SK-N-SH (cell line): ENCODE measurements at regions not wholly inside any gene's neighbourhood (a gene's known extent, or its start where the extent isn't known, plus 50 kb on each side); places are given as distances from the start of the nearest gene placed in this dataset.
"Not testable (repeated sequence)": the region's sequence is repeated elsewhere in the genome, so short reads cannot be mapped to it uniquely, and the experiment has no call there.

Experiments
- CTCF ChIA-PET: fragments of 300-600, 350-600 bp; formaldehyde crosslinking; extraction: SDS; loops from one replicate; lab custom pipeline; 2021; lab: Yijun Ruan, JAX
- POLR2A ChIA-PET: fragments of 350-600 bp; sonication (Branson Sonifier 250); formaldehyde crosslinking; extraction: SDS; loops from one replicate; lab custom pipeline; 2020; ENCODE audit warnings: antibody characterized with exemption, inconsistent platforms; lab: Yijun Ruan, JAX
- DNase-seq: peaks from one replicate; pipeline ENCODE4 v3.0.0; 2012
- H2AFZ ChIP-seq: fragments of 200-600 bp; sonication (generic); 2 replicates; pipeline ENCODE4 v1.8.1; 2016; ENCODE audit warnings: antibody characterized with exemption, mild to moderate bottlenecking, low read depth
- H3F3A ChIP-seq: fragments of 200-600 bp; sonication (generic); replicated peaks from 2 replicates; pipeline ENCODE3; 2016; ENCODE audit warnings: antibody characterized with exemption, mild to moderate bottlenecking; ENCODE audit not compliant: insufficient read depth
- H3K27ac ChIP-seq, 2 experiments: fragments of 200-500 bp in 1 of 2; fragments of 200-600 bp in 1 of 2; sonication (Bioruptor generic) in 1 of 2; sonication (generic), shearing (Covaris generic) in 1 of 2; 2 replicates each; pipeline versions ENCODE4 v1.5.1 to v1.6.1; 2014 to 2016; ENCODE audit warnings: low read depth in 2 of 2, inconsistent platforms in 1 of 2, low read length in 1 of 2, mild to moderate bottlenecking in 1 of 2, mixed read lengths in 1 of 2
- H3K27me3 ChIP-seq: fragments of 200-600 bp; sonication (generic), shearing (Covaris generic); 2 replicates; pipeline ENCODE4 v1.6.1; 2016; ENCODE audit warnings: mixed run types; ENCODE audit not compliant: insufficient read depth
- H3K36me3 ChIP-seq, 2 experiments: fragments of 200-500 bp in 1 of 2; fragments of 200-600 bp in 1 of 2; sonication (Bioruptor generic) in 1 of 2; sonication (generic) in 1 of 2; replicated peaks in 1 of 2; 2 replicates each; pipeline versions ENCODE3 to v1.5.1; 2014 to 2016; ENCODE audit warnings: low read length in 1 of 2, mild to moderate bottlenecking in 1 of 2; ENCODE audit not compliant: insufficient read depth in 2 of 2, control insufficient read depth in 1 of 2
- H3K4me1 ChIP-seq, 2 experiments: fragments of 200-500 bp in 1 of 2; fragments of 200-600 bp in 1 of 2; sonication (Bioruptor generic) in 1 of 2; sonication (generic), shearing (Covaris generic) in 1 of 2; 2 replicates each; pipeline versions ENCODE4 v1.5.1 to v1.6.1; 2014 to 2016; ENCODE audit warnings: low read depth in 1 of 2, low read length in 1 of 2, mixed run types in 1 of 2; ENCODE audit not compliant: insufficient read depth in 2 of 2, control insufficient read depth in 1 of 2
- H3K4me2 ChIP-seq: fragments of 200-600 bp; sonication (generic), shearing (Covaris generic); 2 replicates; pipeline ENCODE4 v1.6.1; 2017; ENCODE audit warnings: mixed run types
- H3K4me3 ChIP-seq, 2 experiments: fragments of 200-500 bp in 1 of 2; fragments of 200-600 bp in 1 of 2; sonication (Bioruptor generic) in 1 of 2; sonication (generic), shearing (Covaris generic) in 1 of 2; 2 replicates each; pipeline versions ENCODE4 v1.5.1 to v1.8.1; 2014 to 2016; ENCODE audit warnings: low read depth in 2 of 2, inconsistent platforms in 1 of 2, low read length in 1 of 2, mild to moderate bottlenecking in 1 of 2, mixed read lengths in 1 of 2, moderate library complexity in 1 of 2
- H3K79me2 ChIP-seq: fragments of 200-600 bp; sonication (generic); 2 replicates; pipeline ENCODE4 v1.8.1; 2017; ENCODE audit warnings: mild to moderate bottlenecking; ENCODE audit not compliant: insufficient read depth
- H3K9ac ChIP-seq: fragments of 200-600 bp; sonication (generic); 2 replicates; pipeline ENCODE4 v1.6.1; 2017; ENCODE audit warnings: mixed run types
- H3K9me2 ChIP-seq: fragments of 200-600 bp; sonication (generic); 2 replicates; pipeline ENCODE4 v1.6.1; 2017; ENCODE audit warnings: mixed run types
- H3K9me3 ChIP-seq: fragments of 200-600 bp; sonication (generic); 2 replicates; pipeline ENCODE4 v1.6.1; 2017; ENCODE audit warnings: mixed run types, mild to moderate bottlenecking, moderate library complexity
- H4K20me1 ChIP-seq: fragments of 200-600 bp; sonication (generic); 2 replicates; pipeline ENCODE4 v1.6.1; 2017; ENCODE audit warnings: mild to moderate bottlenecking, mixed run types; ENCODE audit not compliant: insufficient read depth
- ELF1 ChIP-seq: IDR thresholded peaks from 2 replicates; pipeline ENCODE4 v1.4.0; 2012
- EP300 ChIP-seq, 2 experiments: IDR thresholded peaks; 2 replicates each; pipeline versions ENCODE4 v1.4.0 to v1.6.1; 2012; ENCODE audit warnings: borderline replicate concordance in 1 of 2, low read depth in 1 of 2, low read length in 1 of 2
- FOSL2 ChIP-seq: IDR thresholded peaks from 2 replicates; pipeline ENCODE4 v1.4.0; 2012; ENCODE audit warnings: low read depth, mild to moderate bottlenecking, moderate library complexity, borderline replicate concordance
- FOXM1 ChIP-seq: IDR thresholded peaks from 2 replicates; pipeline ENCODE4 v1.4.0; 2012; ENCODE audit warnings: low read depth, mild to moderate bottlenecking
- GABPA ChIP-seq: IDR thresholded peaks from 2 replicates; pipeline ENCODE4 v1.4.0; 2012; ENCODE audit warnings: low read depth, mild to moderate bottlenecking
- MAX ChIP-seq: IDR thresholded peaks from 2 replicates; pipeline ENCODE4 v1.4.0; 2012; ENCODE audit warnings: low read depth
- MEF2A ChIP-seq: IDR thresholded peaks from 2 replicates; pipeline ENCODE4 v1.4.0; 2012; ENCODE audit warnings: low read depth, borderline replicate concordance
- MXI1 ChIP-seq: IDR thresholded peaks from 2 replicates; pipeline ENCODE4 v1.6.1; 2012; ENCODE audit warnings: mild to moderate bottlenecking, low read depth, low read length, improper control_type of control experiment
- NFIC ChIP-seq: IDR thresholded peaks from 2 replicates; pipeline ENCODE4 v1.4.0; 2012; ENCODE audit warnings: borderline replicate concordance
- NRF1 ChIP-seq: IDR thresholded peaks from 2 replicates; pipeline ENCODE4 v1.6.1; 2012; ENCODE audit warnings: low read depth, mild to moderate bottlenecking, low read length
- RXRA ChIP-seq: IDR thresholded peaks from 2 replicates; pipeline ENCODE4 v1.4.0; 2012; ENCODE audit warnings: low read depth, mild to moderate bottlenecking, borderline replicate concordance
- TAF1 ChIP-seq: IDR thresholded peaks from 2 replicates; pipeline ENCODE4 v1.6.1; 2012; ENCODE audit warnings: low read depth, mild to moderate bottlenecking, low read length, moderate library complexity, borderline replicate concordance
- TCF12 ChIP-seq: IDR thresholded peaks from 2 replicates; pipeline ENCODE4 v1.4.0; 2012
- YY1 ChIP-seq: IDR thresholded peaks from 2 replicates; pipeline ENCODE4 v1.4.0; 2012; ENCODE audit warnings: low read depth, mild to moderate bottlenecking
- ZBTB33 ChIP-seq: IDR thresholded peaks from 2 replicates; pipeline ENCODE4 v1.4.0; 2012; ENCODE audit warnings: low read depth, borderline replicate concordance
- WGBS: methylation state at CpG from one replicate; pipeline ENCODE4 v1.1.6; 2017; ENCODE audit warnings: low lambda C conversion rate; 5-methylcytosine and 5-hydroxymethylcytosine counted together
- TF ChIP-seq, protein P1 (sequence below): fragments of 150-350 bp; IDR thresholded peaks from 2 replicates; pipeline ENCODE4 v1.6.1; 2016; ENCODE audit warnings: mild to moderate bottlenecking, low read depth, low read length
- TF ChIP-seq, protein P2 (sequence below): IDR thresholded peaks from 2 replicates; pipeline ENCODE4; 2012
- TF ChIP-seq, protein P3 (sequence below): fragments of 150-350 bp; IDR thresholded peaks from 2 replicates; pipeline ENCODE4 v1.6.1; 2017; ENCODE audit warnings: antibody characterized with exemption, low read length, low read depth, borderline replicate concordance

DNA sequence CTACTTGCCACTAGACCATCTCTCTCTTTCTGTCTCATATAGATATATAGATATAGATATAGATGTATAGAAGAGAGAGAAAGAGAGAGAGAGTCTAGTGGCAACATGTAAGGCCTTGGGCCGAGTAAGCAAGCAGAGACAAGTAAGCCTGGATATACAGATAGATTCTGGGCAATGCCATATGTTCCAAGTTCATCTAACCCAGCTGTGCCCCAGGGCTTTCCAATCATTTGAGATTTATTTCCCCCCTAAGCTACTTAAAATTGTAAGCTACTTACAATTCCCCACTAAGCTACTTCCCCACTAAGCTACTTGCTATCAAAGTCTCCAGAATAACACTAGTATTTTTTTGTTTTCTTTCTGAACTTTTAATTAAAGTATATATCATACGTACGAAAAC lies 1094.1 kb downstream of the DNAJB9 start:
- Histone ChIP-seq H3K36me3 (no peaks in the 10 kb centered on the region), H3K9me2 (no peaks in the 10 kb centered on the region), H3K27ac (no peak overlapping the region), H3K4me1 (peaks cover 0 to 3% of the 10 kb centered on the region in 2 experiments; a peak in 1 of 4 replicates), H3K4me2 (no peak overlapping the region), H3K27me3 (no peaks in the 10 kb centered on the region), H3K9me3 (peaks cover 6% of the 10 kb centered on the region; the same call in 1 of the 2 replicates), H3F3A (no peaks in the 10 kb centered on the region), H3K4me3 (no peak overlapping the region), H2AFZ (no peak overlapping the region), H3K9ac (no peak overlapping the region), H4K20me1 (no peaks in the 10 kb centered on the region), H3K79me2 (no peaks in the 10 kb centered on the region)
- no peak for DNase-seq
- no peak for TF ChIP-seq ELF1
- TF ChIP-seq TCF12, result no peak
- no peak for TF ChIP-seq MAX
- no peak for TF ChIP-seq MXI1
- no peak for TF ChIP-seq TAF1
- TF ChIP-seq, protein P1, sequence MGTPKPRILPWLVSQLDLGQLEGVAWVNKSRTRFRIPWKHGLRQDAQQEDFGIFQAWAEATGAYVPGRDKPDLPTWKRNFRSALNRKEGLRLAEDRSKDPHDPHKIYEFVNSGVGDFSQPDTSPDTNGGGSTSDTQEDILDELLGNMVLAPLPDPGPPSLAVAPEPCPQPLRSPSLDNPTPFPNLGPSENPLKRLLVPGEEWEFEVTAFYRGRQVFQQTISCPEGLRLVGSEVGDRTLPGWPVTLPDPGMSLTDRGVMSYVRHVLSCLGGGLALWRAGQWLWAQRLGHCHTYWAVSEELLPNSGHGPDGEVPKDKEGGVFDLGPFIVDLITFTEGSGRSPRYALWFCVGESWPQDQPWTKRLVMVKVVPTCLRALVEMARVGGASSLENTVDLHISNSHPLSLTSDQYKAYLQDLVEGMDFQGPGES, result no peak
- no peak for TF ChIP-seq GABPA
- no peak for TF ChIP-seq FOXM1
- TF ChIP-seq ZBTB33, result no peak
- no peak for TF ChIP-seq RXRA
- TF ChIP-seq NRF1, result no peak
- no peak for TF ChIP-seq EP300 (IDR thresholded peaks at IDR 0.05; ENCODE audit: borderline replicate concordance in 1 of 2, low read depth in 1 of 2, low read length in 1 of 2)
- no peak for TF ChIP-seq FOSL2
- TF ChIP-seq YY1, result no peak
- TF ChIP-seq, protein P2, sequence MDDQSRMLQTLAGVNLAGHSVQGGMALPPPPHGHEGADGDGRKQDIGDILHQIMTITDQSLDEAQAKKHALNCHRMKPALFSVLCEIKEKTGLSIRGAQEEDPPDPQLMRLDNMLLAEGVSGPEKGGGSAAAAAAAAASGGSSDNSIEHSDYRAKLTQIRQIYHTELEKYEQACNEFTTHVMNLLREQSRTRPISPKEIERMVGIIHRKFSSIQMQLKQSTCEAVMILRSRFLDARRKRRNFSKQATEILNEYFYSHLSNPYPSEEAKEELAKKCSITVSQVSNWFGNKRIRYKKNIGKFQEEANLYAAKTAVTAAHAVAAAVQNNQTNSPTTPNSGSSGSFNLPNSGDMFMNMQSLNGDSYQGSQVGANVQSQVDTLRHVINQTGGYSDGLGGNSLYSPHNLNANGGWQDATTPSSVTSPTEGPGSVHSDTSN, result no peak
- no peak for TF ChIP-seq NFIC
- TF ChIP-seq, protein P3, sequence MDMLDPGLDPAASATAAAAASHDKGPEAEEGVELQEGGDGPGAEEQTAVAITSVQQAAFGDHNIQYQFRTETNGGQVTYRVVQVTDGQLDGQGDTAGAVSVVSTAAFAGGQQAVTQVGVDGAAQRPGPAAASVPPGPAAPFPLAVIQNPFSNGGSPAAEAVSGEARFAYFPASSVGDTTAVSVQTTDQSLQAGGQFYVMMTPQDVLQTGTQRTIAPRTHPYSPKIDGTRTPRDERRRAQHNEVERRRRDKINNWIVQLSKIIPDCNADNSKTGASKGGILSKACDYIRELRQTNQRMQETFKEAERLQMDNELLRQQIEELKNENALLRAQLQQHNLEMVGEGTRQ, result no peak
- no peak for TF ChIP-seq MEF2A
- CTCF ChIA-PET, result interaction anchor here (0.8 kb wide), 1 partner anchor 9 kb away, joined by 3 read pairs; no protein-coding TSS in a partner anchor
- POLR2A ChIA-PET, result no interaction called here
- WGBS, result 44% methylated on average over 3 of the region's 3 CpGs

DNA sequence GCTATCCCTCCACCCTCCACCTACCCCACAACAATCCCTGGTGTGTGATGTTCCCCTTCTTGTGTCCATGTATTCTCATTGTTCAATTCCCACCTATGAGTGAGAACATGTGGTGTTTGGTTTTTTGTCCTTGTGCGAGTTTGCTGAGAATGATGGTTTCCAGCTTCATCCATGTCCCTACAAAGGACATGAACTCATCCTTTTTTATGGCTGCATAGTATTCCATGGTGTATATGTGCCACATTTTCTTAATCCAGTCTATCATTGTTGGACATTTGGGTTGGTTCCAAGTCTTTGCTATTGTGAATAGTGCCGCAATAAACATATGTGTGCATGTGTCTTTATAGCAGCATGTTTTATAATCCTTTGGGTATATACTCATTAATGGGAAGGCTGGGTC lies 1117.6 kb downstream of the DNAJB9 start:
- peaks cover 15% of the 10 kb centered on the region; the same call in 1 of the 2 replicates for H3K9me3 ChIP-seq
- H3K4me3 ChIP-seq, H3K4me1 ChIP-seq, H3K4me2 ChIP-seq, POLR2A ChIA-PET, H2AFZ ChIP-seq, H3K36me3 ChIP-seq, DNase-seq, H3K9me2 ChIP-seq, H3K27ac ChIP-seq, H3K79me2 ChIP-seq, CTCF ChIA-PET, H4K20me1 ChIP-seq, H3F3A ChIP-seq, H3K9ac ChIP-seq, H3K27me3 ChIP-seq: not testable (repeated sequence)
- 54% methylated on average over 2 of the region's 2 CpGs for WGBS

DNA sequence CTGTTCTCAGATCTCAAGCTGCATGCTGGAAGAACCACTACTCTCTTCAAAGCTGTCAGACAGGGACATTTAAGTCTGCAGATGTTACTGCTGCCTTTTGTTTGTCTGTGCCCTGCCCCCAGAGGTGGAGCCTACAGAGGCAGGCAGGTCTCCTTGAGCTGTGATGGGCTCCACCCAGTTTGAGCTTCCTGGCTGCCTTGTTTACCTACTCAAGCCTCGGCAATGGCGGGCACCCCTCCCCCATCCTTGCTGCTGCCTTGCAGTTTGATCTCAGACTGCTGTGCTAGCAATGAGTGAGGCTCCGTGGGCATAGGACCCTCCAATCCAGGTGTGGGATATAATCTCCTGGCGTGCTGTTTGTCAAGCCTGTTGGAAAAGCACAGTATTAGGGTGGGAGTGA lies 1122.9 kb downstream of the DNAJB9 start:
- WGBS, result 33% methylated on average over 4 of the region's 4 CpGs
- H3K27me3 ChIP-seq, CTCF ChIA-PET, POLR2A ChIA-PET, DNase-seq, H3K9me3 ChIP-seq, H3K79me2 ChIP-seq, H3K36me3 ChIP-seq, H3K9me2 ChIP-seq, H3K4me3 ChIP-seq, H3K27ac ChIP-seq, H2AFZ ChIP-seq, H3F3A ChIP-seq, H4K20me1 ChIP-seq, H3K9ac ChIP-seq, H3K4me2 ChIP-seq: not testable (repeated sequence)
- peaks cover 0 to 15% of the 10 kb centered on the region in 2 experiments; a peak in 1 of 4 replicates for H3K4me1 ChIP-seq
